ENCODE measurements at regions not wholly inside any gene's neighbourhood (a gene's known extent, or its start where the extent isn't known, plus 50 kb on each side); places are given as distances from the start of the nearest gene placed in this dataset.

- H3K27me3 ChIP-seq (replicated peaks; ENCODE audit: insufficient read depth): no peaks in the 10 kb centered on the region
- DNase-seq (ENCODE audit: low spot score) (no peak), ATAC-seq (ENCODE audit: insufficient number of reproducible peaks, low FRiP score, low read depth) (no peak)
- no peak overlapping the region for H3K4me3 ChIP-seq
- H3K36me3 ChIP-seq: no peaks in the 10 kb centered on the region
- H3K4me1 ChIP-seq (ENCODE audit: control insufficient read depth in 1 of 2, low read depth in 2 of 2): no peaks in the 10 kb centered on the region
- no peak overlapping the region for H3K27ac ChIP-seq
- TF ChIP-seq CTCF (IDR thresholded peaks at IDR 0.05): no peak
- H3K9me3 ChIP-seq: no peaks in the 10 kb centered on the region
These were observed 50.9 kb upstream of the NXT1 start for GRCh38 chr20:23299673-23300050.

- Histone ChIP-seq H3K4me3 (no peak overlapping the region), H3K9me3 (no peaks in the 10 kb centered on the region), H3K27me3 (replicated peaks; ENCODE audit: insufficient read depth) (no peaks in the 10 kb centered on the region), H3K36me3 (no peaks in the 10 kb centered on the region), H3K27ac (no peak overlapping the region), H3K4me1 (ENCODE audit: control insufficient read depth in 1 of 2, low read depth in 2 of 2) (no peaks in the 10 kb centered on the region)
- no peak for TF ChIP-seq CTCF (IDR thresholded peaks at IDR 0.05)
- DNase-seq (ENCODE audit: low spot score) (no peak), ATAC-seq (ENCODE audit: insufficient number of reproducible peaks, low FRiP score, low read depth) (no peak)
These were observed 51.5 kb upstream of the NXT1 start for GRCh38 chr20:23298926-23299672.

- ATAC-seq (ENCODE audit: insufficient number of reproducible peaks, low FRiP score, low read depth) (no peak), DNase-seq (ENCODE audit: low spot score) (no peak)
- Histone ChIP-seq H3K36me3 (no peaks in the 10 kb centered on the region), H3K4me1 (ENCODE audit: control insufficient read depth in 1 of 2, low read depth in 2 of 2) (no peaks in the 10 kb centered on the region), H3K27ac (no peak overlapping the region), H3K4me3 (no peak overlapping the region), H3K9me3 (no peaks in the 10 kb centered on the region), H3K27me3 (replicated peaks; ENCODE audit: insufficient read depth) (no peaks in the 10 kb centered on the region)
- no peak for TF ChIP-seq CTCF (IDR thresholded peaks at IDR 0.05)
These were observed 52.4 kb upstream of the NXT1 start for GRCh38 chr20:23298155-23298554.

GRCh38 chr20:23296841-23297701, 53.5 kb upstream of the NXT1 start:
- H3K9me3 ChIP-seq: no peaks in the 10 kb centered on the region
- no peak for DNase-seq (ENCODE audit: low spot score)
- TF ChIP-seq CTCF (IDR thresholded peaks at IDR 0.05): no peak
- no peaks in the 10 kb centered on the region for H3K36me3 ChIP-seq
- H3K4me1 ChIP-seq (ENCODE audit: control insufficient read depth in 1 of 2, low read depth in 2 of 2): no peaks in the 10 kb centered on the region
- no peak overlapping the region for H3K27ac ChIP-seq
- no peak for ATAC-seq (ENCODE audit: insufficient number of reproducible peaks, low FRiP score, low read depth)
- no peak overlapping the region for H3K4me3 ChIP-seq
- H3K27me3 ChIP-seq (replicated peaks; ENCODE audit: insufficient read depth): no peaks in the 10 kb centered on the region

GRCh38 chr20:23295934-23296333, 54.7 kb upstream of the NXT1 start:
- Histone ChIP-seq H3K9me3 (no peaks in the 10 kb centered on the region), H3K4me3 (no peak overlapping the region), H3K27ac (no peak overlapping the region), H3K27me3 (replicated peaks; ENCODE audit: insufficient read depth) (no peaks in the 10 kb centered on the region), H3K36me3 (no peaks in the 10 kb centered on the region), H3K4me1 (ENCODE audit: control insufficient read depth in 1 of 2, low read depth in 2 of 2) (no peaks in the 10 kb centered on the region)
- DNase-seq (ENCODE audit: low spot score) (no peak), ATAC-seq (ENCODE audit: insufficient number of reproducible peaks, low FRiP score, low read depth) (no peak)
- no peak for TF ChIP-seq CTCF (IDR thresholded peaks at IDR 0.05)
